ENCODE measurements at regions not wholly inside any gene's neighbourhood (a gene's known extent, or its start where the extent isn't known, plus 50 kb on each side); places are given as distances from the start of the nearest gene placed in this dataset.
"Not testable (repeated sequence)": the region's sequence is repeated elsewhere in the genome, so short reads cannot be mapped to it uniquely, and the experiment has no call there.

- H3K27me3 ChIP-seq (ENCODE audit: low read depth) = no peaks in the 10 kb centered on the region
- intact Hi-C loops (cut with DNase I) = no loop called here
- no peak for TF ChIP-seq CTCF (IDR thresholded peaks at IDR 0.05)
- no peak for ATAC-seq
- no peak for DNase-seq
- no peaks in the 10 kb centered on the region for H3K9me3 ChIP-seq
- H3K27ac ChIP-seq = no peak overlapping the region
- no peak overlapping the region for H3K4me3 ChIP-seq
- H3K36me3 ChIP-seq = no peaks in the 10 kb centered on the region
- no peaks in the 10 kb centered on the region for H3K4me1 ChIP-seq
Measured at GRCh38 chr13:68727165-68727564, 1380.5 kb upstream of the ATXN8OS start.

- Histone ChIP-seq H3K27ac (no peak overlapping the region), H3K36me3 (no peaks in the 10 kb centered on the region), H3K4me3 (no peak overlapping the region), H3K27me3 (ENCODE audit: low read depth) (no peaks in the 10 kb centered on the region), H3K4me1 (no peaks in the 10 kb centered on the region), H3K9me3 (no peaks in the 10 kb centered on the region)
- ATAC-seq (no peak), DNase-seq (no peak)
- no peak for TF ChIP-seq CTCF (IDR thresholded peaks at IDR 0.05)
- intact Hi-C loops (cut with DNase I) = no loop called here
Measured at GRCh38 chr13:68719815-68720214, 1387.8 kb upstream of the ATXN8OS start.

- no peaks in the 10 kb centered on the region for H3K27me3 ChIP-seq (ENCODE audit: low read depth)
- no peak overlapping the region for H3K27ac ChIP-seq
- no peaks in the 10 kb centered on the region for H3K4me1 ChIP-seq
- no peak for TF ChIP-seq CTCF (IDR thresholded peaks at IDR 0.05)
- no peaks in the 10 kb centered on the region for H3K9me3 ChIP-seq
- no peak overlapping the region for H3K4me3 ChIP-seq
- no peak for DNase-seq
- intact Hi-C loops (cut with DNase I) = no loop called here
- no peaks in the 10 kb centered on the region for H3K36me3 ChIP-seq
- ATAC-seq = no peak
Measured at GRCh38 chr13:68715651-68716050, 1392.0 kb upstream of the ATXN8OS start.

GRCh38 chr13:68714292-68714691 is 1393.3 kb upstream of the ATXN8OS start:
- H3K4me1 ChIP-seq = no peaks in the 10 kb centered on the region
- H3K36me3 ChIP-seq = no peaks in the 10 kb centered on the region
- no peaks in the 10 kb centered on the region for H3K27me3 ChIP-seq (ENCODE audit: low read depth)
- intact Hi-C loops (cut with DNase I) = no loop called here
- no peak overlapping the region for H3K4me3 ChIP-seq
- no peak overlapping the region for H3K27ac ChIP-seq
- no peaks in the 10 kb centered on the region for H3K9me3 ChIP-seq
- ATAC-seq (no peak), DNase-seq (no peak)
- no peak for TF ChIP-seq CTCF (IDR thresholded peaks at IDR 0.05)

- no peaks in the 10 kb centered on the region for H3K4me1 ChIP-seq
- H3K27ac ChIP-seq = no peak overlapping the region
- no peaks in the 10 kb centered on the region for H3K36me3 ChIP-seq
- no peak for TF ChIP-seq CTCF (IDR thresholded peaks at IDR 0.05)
- no peak overlapping the region for H3K4me3 ChIP-seq
- intact Hi-C loops (cut with DNase I) = no loop called here
- H3K27me3 ChIP-seq (ENCODE audit: low read depth) = no peaks in the 10 kb centered on the region
- no peak for ATAC-seq
- H3K9me3 ChIP-seq = no peaks in the 10 kb centered on the region
- no peak for DNase-seq
Measured at GRCh38 chr13:68713394-68713793, 1394.2 kb upstream of the ATXN8OS start.

GRCh38 chr13:68708336-68708908 is 1399.2 kb upstream of the ATXN8OS start:
- ATAC-seq (no peak), DNase-seq (no peak)

GRCh38 chr13:68706044-68706443 is 1401.6 kb upstream of the ATXN8OS start:
- H3K27me3 ChIP-seq (ENCODE audit: low read depth); H3K36me3 ChIP-seq; ATAC-seq; H3K4me3 ChIP-seq; H3K9me3 ChIP-seq; intact Hi-C loops (cut with DNase I); H3K4me1 ChIP-seq; DNase-seq; H3K27ac ChIP-seq: not testable (repeated sequence)

More at GRCh38 chr13:68708336-68708908, 1399.2 kb upstream of the ATXN8OS start:
- Histone ChIP-seq H3K4me1 (no peaks in the 10 kb centered on the region), H3K27ac (no peak overlapping the region), H3K36me3 (no peaks in the 10 kb centered on the region), H3K9me3 (no peaks in the 10 kb centered on the region), H3K4me3 (no peak overlapping the region), H3K27me3 (ENCODE audit: low read depth) (no peaks in the 10 kb centered on the region)
- intact Hi-C loops (cut with DNase I) = no loop called here
- TF ChIP-seq CTCF (IDR thresholded peaks at IDR 0.05) = no peak

Measured in lower lobe of right lung (tissue), 2 donors.